Choroid plexus epithelial cell (primary cell): ENCODE measurements at regions not wholly inside any gene's neighbourhood (a gene's known extent, or its start where the extent isn't known, plus 50 kb on each side); places are given as distances from the start of the nearest gene placed in this dataset.
"Not testable (repeated sequence)": the region's sequence is repeated elsewhere in the genome, so short reads cannot be mapped to it uniquely, and the experiment has no call there.

Source experiments
- DNase-seq: peaks from one replicate; pipeline ENCODE4 v3.0.0-alpha.2; 2010; ENCODE audit warnings: low read depth
- H3K4me3 ChIP-seq: 2 replicates; pipeline ENCODE4 v1.5.1; 2011; ENCODE audit warnings: low read depth, mild to moderate bottlenecking, control low read depth, low read length, moderate library complexity
- CTCF ChIP-seq: conservative IDR thresholded peaks from 2 replicates; pipeline ENCODE4 v1.5.1; 2011; ENCODE audit warnings: low read depth, mild to moderate bottlenecking, control low read depth, inconsistent platforms, low read length, moderate library complexity

DNA sequence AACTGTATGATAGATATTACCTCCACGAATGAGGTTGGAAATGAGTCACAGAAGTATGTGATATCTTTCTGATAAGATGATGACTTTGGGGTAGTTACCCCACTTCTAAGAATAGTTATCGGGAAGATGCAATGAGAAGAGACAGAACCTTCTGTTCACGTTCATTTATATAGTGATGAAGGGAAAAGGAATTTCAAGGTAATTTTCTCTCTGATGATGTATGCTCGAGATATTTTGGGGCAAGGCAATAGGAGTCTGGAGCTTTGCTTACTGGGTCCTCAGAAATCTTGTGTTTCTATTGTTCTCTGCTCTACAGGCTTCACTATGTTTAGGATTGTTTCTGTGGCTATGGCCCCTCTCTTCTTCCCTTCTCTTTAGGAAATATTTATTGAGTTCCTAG is 1389.6 kb downstream of the CDH8 start:
- no peak overlapping the region for H3K4me3 ChIP-seq
- DNase-seq: no peak
- no peak for TF ChIP-seq CTCF

- no peak for TF ChIP-seq CTCF
- no peak for DNase-seq
- H3K4me3 ChIP-seq: no peak overlapping the region
Observed at GRCh38 chr16:60645541-60645940, 1390.7 kb downstream of the CDH8 start.

DNA sequence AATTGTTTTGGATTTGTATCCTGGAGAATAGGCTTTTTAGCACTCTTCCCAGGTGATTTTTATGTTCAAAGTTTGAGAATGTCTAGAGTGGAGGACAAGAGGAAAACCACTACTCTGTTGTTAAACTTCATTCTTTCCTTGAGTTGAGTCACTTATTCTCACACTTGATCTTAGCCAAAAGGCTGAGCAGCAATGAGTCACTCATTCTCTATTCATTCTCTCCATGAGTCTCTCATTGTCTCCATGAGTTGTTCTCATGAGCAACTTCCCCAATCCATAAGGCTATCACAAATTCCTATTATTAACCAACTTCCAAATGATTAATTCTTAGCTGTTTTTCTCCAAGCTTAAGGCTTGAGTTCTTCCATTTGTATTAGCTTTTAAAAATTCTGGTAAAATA is 1393.3 kb downstream of the CDH8 start:
- H3K4me3 ChIP-seq: no peak overlapping the region
- no peak for TF ChIP-seq CTCF
- DNase-seq: no peak

DNA sequence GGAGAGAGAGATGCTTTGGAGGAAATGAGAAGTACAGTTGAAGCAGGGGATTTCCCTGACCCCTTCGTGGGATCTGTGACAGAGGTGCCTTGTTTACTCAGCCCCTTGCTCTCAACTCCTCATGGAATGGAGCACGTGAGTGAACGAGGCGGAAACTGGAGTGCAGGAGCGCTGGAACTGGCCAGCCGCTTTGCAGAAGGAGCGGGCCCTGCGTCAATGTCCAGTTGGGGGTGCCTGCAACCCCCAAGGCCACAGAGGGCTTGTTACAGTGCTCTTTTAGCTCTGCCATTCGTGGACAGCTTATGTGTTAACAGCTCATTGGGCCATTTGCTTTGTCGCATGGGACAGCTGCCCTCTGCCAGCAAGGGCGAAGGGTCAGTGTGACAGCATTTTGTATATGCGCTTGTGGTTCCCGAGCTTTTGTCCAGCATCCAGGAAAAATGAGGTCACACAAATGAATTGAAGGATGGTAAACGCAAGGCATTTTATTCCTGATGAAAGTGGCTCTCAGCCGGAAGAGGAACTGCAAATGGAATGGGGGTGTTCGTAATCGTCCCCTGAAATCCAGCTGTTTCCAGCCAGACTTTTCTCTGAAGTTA is 1395.1 kb downstream of the CDH8 start:
- TF ChIP-seq CTCF: no peak
- H3K4me3 ChIP-seq: no peak overlapping the region
- DNase-seq: no peak

- no peak overlapping the region for H3K4me3 ChIP-seq
- TF ChIP-seq CTCF: no peak
- no peak for DNase-seq
Observed at GRCh38 chr16:60640038-60640437, 1396.2 kb downstream of the CDH8 start.

GRCh38 chr16:60636636-60637035 is 1399.6 kb downstream of the CDH8 start:
- not testable (repeated sequence) for H3K4me3 ChIP-seq, DNase-seq

- no peak for DNase-seq
Observed at GRCh38 chr16:60636117-60636516, 1400.1 kb downstream of the CDH8 start.

More at GRCh38 chr16:60636117-60636516, 1400.1 kb downstream of the CDH8 start:
- no peak overlapping the region for H3K4me3 ChIP-seq
- no peak for TF ChIP-seq CTCF
